Esophagus squamous epithelium (tissue), 4 donors: ENCODE measurements at regions not wholly inside any gene's neighbourhood (a gene's known extent, or its start where the extent isn't known, plus 50 kb on each side); places are given as distances from the start of the nearest gene placed in this dataset.

Experiments
- CTCF ChIP-seq, 6 experiments: fragments of 450-650 bp in 4 of 6; fragments of 200-600 bp in 2 of 6; sonication (generic) in 2 of 6; IDR thresholded peaks; one replicate each; pipeline ENCODE4 v1.5.1; 2016 to 2019; ENCODE audit warnings: antibody characterized with exemption in 6 of 6, mild to moderate bottlenecking in 4 of 6, moderate library complexity in 4 of 6
- POLR2A ChIP-seq, 4 donors: fragments of 450-650 bp; IDR thresholded peaks; one replicate each; pipeline ENCODE4 v1.6.1; 2017; ENCODE audit warnings: antibody characterized with exemption in 4 of 4, mild to moderate bottlenecking in 4 of 4, moderate library complexity in 3 of 4

GRCh38 chr20:7378864-7379605, 561.2 kb downstream of the HAO1 start:
- no peak for TF ChIP-seq CTCF (IDR thresholded peaks at IDR 0.05)
- TF ChIP-seq POLR2A (IDR thresholded peaks at IDR 0.05) = no peak
